ENCODE measurements at regions not wholly inside any gene's neighbourhood (a gene's known extent, or its start where the extent isn't known, plus 50 kb on each side); places are given as distances from the start of the nearest gene placed in this dataset.

- Histone ChIP-seq H3K4me1 (ENCODE audit: control insufficient read depth, low read depth, low read length) (peaks cover 2% of the 10 kb centered on the region), H3K27ac (ENCODE audit: low read depth, low read length) (no peak overlapping the region), H2BK120ac (ENCODE audit: low read depth, low read length) (no peak overlapping the region), H3K79me2 (ENCODE audit: control insufficient read depth, insufficient read depth, low read length) (no peaks in the 10 kb centered on the region), H3K4ac (ENCODE audit: low read depth, low read length) (no peak overlapping the region), H2BK5ac (ENCODE audit: low read length) (no peak overlapping the region), H2AK5ac (ENCODE audit: low read length) (no peak overlapping the region), H3K23ac (ENCODE audit: low read length) (no peak overlapping the region), H2BK15ac (replicated peaks; ENCODE audit: low read depth) (no peak overlapping the region), H4K5ac (ENCODE audit: low read length) (no peak overlapping the region), H3K18ac (ENCODE audit: low read length) (no peak overlapping the region), H4K8ac (ENCODE audit: low read depth, low read length) (no peak overlapping the region), H3K27me3 (ENCODE audit: insufficient read depth, low read length, poor library complexity) (no peaks in the 10 kb centered on the region), H3K56ac (ENCODE audit: low read length) (no peak overlapping the region), H3K9ac (ENCODE audit: low read length) (no peak overlapping the region), H3K4me3 (ENCODE audit: low read length) (no peak overlapping the region), H3K36me3 (ENCODE audit: control insufficient read depth, insufficient read depth, low read length) (no peaks in the 10 kb centered on the region), H3K79me1 (ENCODE audit: low read length) (no peaks in the 10 kb centered on the region), H3K4me2 (ENCODE audit: low read length) (no peak overlapping the region)
- no peak for DNase-seq
These were observed 187.2 kb downstream of the ARHGAP12 start for GRCh38 chr10:31741473-31741872.

DNA sequence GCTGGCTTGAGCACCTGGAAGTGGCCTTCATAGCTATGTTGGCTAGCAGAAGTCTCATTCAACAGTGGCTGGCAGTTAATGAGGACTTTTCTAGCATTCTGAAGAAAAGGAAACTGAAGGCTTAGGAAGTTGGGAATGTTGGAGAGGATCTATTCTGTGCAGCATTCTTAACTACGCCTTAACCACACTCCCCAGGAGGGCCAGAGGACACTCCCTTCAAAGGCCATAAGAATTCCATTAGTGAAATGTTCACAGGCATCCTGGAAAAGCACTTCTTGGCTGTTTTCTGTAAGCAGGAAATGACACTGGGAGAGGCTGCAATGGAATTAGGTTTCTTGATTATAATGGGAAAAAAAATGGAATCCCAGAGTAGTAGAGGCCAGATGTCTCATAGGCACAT is 188.9 kb downstream of the ARHGAP12 start:
- no peak overlapping the region for H2AK5ac ChIP-seq (ENCODE audit: low read length)
- no peak overlapping the region for H3K56ac ChIP-seq (ENCODE audit: low read length)
- no peak overlapping the region for H2BK15ac ChIP-seq (replicated peaks; ENCODE audit: low read depth)
- no peak overlapping the region for H3K23ac ChIP-seq (ENCODE audit: low read length)
- peak; percentile 50 for DNase-seq
- no CpG with 5 or more reads among the region's 1 CpG for WGBS (ENCODE audit: extremely low coverage, insufficient coverage, low lambda C conversion rate)
- no peak overlapping the region for H3K9ac ChIP-seq (ENCODE audit: low read length)
- H3K79me2 ChIP-seq (ENCODE audit: control insufficient read depth, insufficient read depth, low read length): no peaks in the 10 kb centered on the region
- H3K4me3 ChIP-seq (ENCODE audit: low read length): no peak overlapping the region
- H4K5ac ChIP-seq (ENCODE audit: low read length): no peak overlapping the region
- H2BK120ac ChIP-seq (ENCODE audit: low read depth, low read length): no peak overlapping the region
- H4K8ac ChIP-seq (ENCODE audit: low read depth, low read length): no peak overlapping the region
- no peaks in the 10 kb centered on the region for H3K27me3 ChIP-seq (ENCODE audit: insufficient read depth, low read length, poor library complexity)
- no peak overlapping the region for H3K4me2 ChIP-seq (ENCODE audit: low read length)
- H3K36me3 ChIP-seq (ENCODE audit: control insufficient read depth, insufficient read depth, low read length): no peaks in the 10 kb centered on the region
- no peak overlapping the region for H3K18ac ChIP-seq (ENCODE audit: low read length)
- H3K4ac ChIP-seq (ENCODE audit: low read depth, low read length): no peak overlapping the region
- H3K79me1 ChIP-seq (ENCODE audit: low read length): no peaks in the 10 kb centered on the region
- no peak overlapping the region for H3K27ac ChIP-seq (ENCODE audit: low read depth, low read length)
- H3K4me1 ChIP-seq (ENCODE audit: control insufficient read depth, low read depth, low read length): peaks cover 2% of the 10 kb centered on the region
- H2BK5ac ChIP-seq (ENCODE audit: low read length): no peak overlapping the region

- Histone ChIP-seq H4K8ac (ENCODE audit: low read depth, low read length) (no peak overlapping the region), H3K4me2 (ENCODE audit: low read length) (no peak overlapping the region), H2AK5ac (ENCODE audit: low read length) (no peak overlapping the region), H3K18ac (ENCODE audit: low read length) (no peak overlapping the region), H3K4me3 (ENCODE audit: low read length) (no peak overlapping the region), H3K4me1 (ENCODE audit: control insufficient read depth, low read depth, low read length) (peaks cover 2% of the 10 kb centered on the region), H3K79me1 (ENCODE audit: low read length) (no peaks in the 10 kb centered on the region), H3K36me3 (ENCODE audit: control insufficient read depth, insufficient read depth, low read length) (no peaks in the 10 kb centered on the region), H3K79me2 (ENCODE audit: control insufficient read depth, insufficient read depth, low read length) (no peaks in the 10 kb centered on the region), H2BK15ac (replicated peaks; ENCODE audit: low read depth) (no peak overlapping the region), H4K5ac (ENCODE audit: low read length) (no peak overlapping the region), H3K27ac (ENCODE audit: low read depth, low read length) (no peak overlapping the region), H2BK120ac (ENCODE audit: low read depth, low read length) (no peak overlapping the region), H3K4ac (ENCODE audit: low read depth, low read length) (no peak overlapping the region), H3K27me3 (ENCODE audit: insufficient read depth, low read length, poor library complexity) (no peaks in the 10 kb centered on the region), H3K56ac (ENCODE audit: low read length) (no peak overlapping the region), H3K9ac (ENCODE audit: low read length) (no peak overlapping the region), H2BK5ac (ENCODE audit: low read length) (no peak overlapping the region), H3K23ac (ENCODE audit: low read length) (no peak overlapping the region)
- no peak for DNase-seq
- no CpG with 5 or more reads among the region's 2 CpGs for WGBS (ENCODE audit: extremely low coverage, insufficient coverage, low lambda C conversion rate)
These were observed 189.5 kb downstream of the ARHGAP12 start for GRCh38 chr10:31739146-31739545.

DNA sequence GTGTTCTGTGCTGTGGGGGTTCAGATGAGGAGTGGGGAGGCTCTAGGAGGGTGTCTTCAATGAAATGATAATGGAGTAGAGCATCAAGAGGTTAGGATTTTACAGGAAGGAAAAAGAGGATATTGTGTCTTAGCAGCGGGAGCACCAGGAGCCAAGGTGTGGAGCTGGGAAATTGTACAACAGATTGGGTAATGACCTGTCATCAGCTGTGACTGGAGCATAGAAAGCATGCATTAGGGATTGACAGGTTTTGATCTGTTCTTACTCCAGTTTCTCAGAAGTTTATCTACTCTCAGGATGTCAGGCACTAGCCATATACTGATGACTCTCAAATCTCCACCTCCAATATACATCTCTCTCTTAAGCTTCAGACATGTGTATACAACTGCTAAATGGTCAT is 196.9 kb downstream of the ARHGAP12 start:
- Histone ChIP-seq H3K18ac (ENCODE audit: low read length) (no peak overlapping the region), H3K56ac (ENCODE audit: low read length) (no peak overlapping the region), H3K4me1 (ENCODE audit: control insufficient read depth, low read depth, low read length) (no peaks in the 10 kb centered on the region), H3K79me1 (ENCODE audit: low read length) (no peaks in the 10 kb centered on the region), H3K27ac (ENCODE audit: low read depth, low read length) (no peak overlapping the region), H2BK15ac (replicated peaks; ENCODE audit: low read depth) (no peak overlapping the region), H3K4me2 (ENCODE audit: low read length) (no peak overlapping the region), H3K79me2 (ENCODE audit: control insufficient read depth, insufficient read depth, low read length) (no peaks in the 10 kb centered on the region), H3K23ac (ENCODE audit: low read length) (no peak overlapping the region), H2AK5ac (ENCODE audit: low read length) (no peak overlapping the region), H3K4ac (ENCODE audit: low read depth, low read length) (no peak overlapping the region), H2BK5ac (ENCODE audit: low read length) (no peak overlapping the region), H3K9ac (ENCODE audit: low read length) (no peak overlapping the region), H4K8ac (ENCODE audit: low read depth, low read length) (no peak overlapping the region), H2BK120ac (ENCODE audit: low read depth, low read length) (no peak overlapping the region), H3K4me3 (ENCODE audit: low read length) (no peak overlapping the region), H3K27me3 (ENCODE audit: insufficient read depth, low read length, poor library complexity) (no peaks in the 10 kb centered on the region), H4K5ac (ENCODE audit: low read length) (no peak overlapping the region), H3K36me3 (ENCODE audit: control insufficient read depth, insufficient read depth, low read length) (no peaks in the 10 kb centered on the region)
- WGBS (ENCODE audit: extremely low coverage, insufficient coverage, low lambda C conversion rate): no CpG with 5 or more reads among the region's 1 CpG
- DNase-seq: no peak

- Histone ChIP-seq H3K18ac (ENCODE audit: low read length) (no peak overlapping the region), H3K79me2 (ENCODE audit: control insufficient read depth, insufficient read depth, low read length) (no peaks in the 10 kb centered on the region), H3K23ac (ENCODE audit: low read length) (no peak overlapping the region), H3K56ac (ENCODE audit: low read length) (no peak overlapping the region), H3K36me3 (ENCODE audit: control insufficient read depth, insufficient read depth, low read length) (no peaks in the 10 kb centered on the region), H3K4ac (ENCODE audit: low read depth, low read length) (no peak overlapping the region), H2AK5ac (ENCODE audit: low read length) (no peak overlapping the region), H4K5ac (ENCODE audit: low read length) (no peak overlapping the region), H3K27ac (ENCODE audit: low read depth, low read length) (no peak overlapping the region), H3K9ac (ENCODE audit: low read length) (no peak overlapping the region), H3K4me2 (ENCODE audit: low read length) (no peak overlapping the region), H2BK15ac (replicated peaks; ENCODE audit: low read depth) (no peak overlapping the region), H4K8ac (ENCODE audit: low read depth, low read length) (no peak overlapping the region), H3K27me3 (ENCODE audit: insufficient read depth, low read length, poor library complexity) (no peaks in the 10 kb centered on the region), H3K4me3 (ENCODE audit: low read length) (no peak overlapping the region), H3K79me1 (ENCODE audit: low read length) (no peaks in the 10 kb centered on the region), H2BK120ac (ENCODE audit: low read depth, low read length) (no peak overlapping the region), H3K4me1 (ENCODE audit: control insufficient read depth, low read depth, low read length) (no peaks in the 10 kb centered on the region), H2BK5ac (ENCODE audit: low read length) (no peak overlapping the region)
- no CpG with 5 or more reads among the region's 3 CpGs for WGBS (ENCODE audit: extremely low coverage, insufficient coverage, low lambda C conversion rate)
- DNase-seq: no peak
These were observed 197.9 kb downstream of the ARHGAP12 start for GRCh38 chr10:31730776-31731175.

- Histone ChIP-seq H3K27ac (ENCODE audit: low read depth, low read length) (no peak overlapping the region), H3K4ac (ENCODE audit: low read depth, low read length) (no peak overlapping the region), H2BK120ac (ENCODE audit: low read depth, low read length) (no peak overlapping the region), H3K36me3 (ENCODE audit: control insufficient read depth, insufficient read depth, low read length) (no peaks in the 10 kb centered on the region), H3K79me1 (ENCODE audit: low read length) (no peaks in the 10 kb centered on the region), H4K8ac (ENCODE audit: low read depth, low read length) (no peak overlapping the region), H4K5ac (ENCODE audit: low read length) (no peak overlapping the region), H2BK15ac (replicated peaks; ENCODE audit: low read depth) (no peak overlapping the region), H3K4me3 (ENCODE audit: low read length) (no peak overlapping the region), H3K4me1 (ENCODE audit: control insufficient read depth, low read depth, low read length) (no peaks in the 10 kb centered on the region), H3K4me2 (ENCODE audit: low read length) (no peak overlapping the region), H3K9ac (ENCODE audit: low read length) (no peak overlapping the region), H3K23ac (ENCODE audit: low read length) (no peak overlapping the region), H3K79me2 (ENCODE audit: control insufficient read depth, insufficient read depth, low read length) (no peaks in the 10 kb centered on the region), H3K56ac (ENCODE audit: low read length) (no peak overlapping the region), H2BK5ac (ENCODE audit: low read length) (no peak overlapping the region), H3K18ac (ENCODE audit: low read length) (no peak overlapping the region), H3K27me3 (ENCODE audit: insufficient read depth, low read length, poor library complexity) (no peaks in the 10 kb centered on the region), H2AK5ac (ENCODE audit: low read length) (no peak overlapping the region)
- DNase-seq: no peak
- WGBS (ENCODE audit: extremely low coverage, insufficient coverage, low lambda C conversion rate): no CpG with 5 or more reads among the region's 2 CpGs
These were observed 199.9 kb downstream of the ARHGAP12 start for GRCh38 chr10:31728698-31729224.
